Activated CD4-positive, CD25-positive, alpha-beta regulatory T cell (primary cell): ENCODE measurements at regions not wholly inside any gene's neighbourhood (a gene's known extent, or its start where the extent isn't known, plus 50 kb on each side); places are given as distances from the start of the nearest gene placed in this dataset.

Experiments used
- DNase-seq, 4 experiments: peaks; one replicate each; lab custom pipeline; 2025; lab: John Stamatoyannopoulos, UW

DNA sequence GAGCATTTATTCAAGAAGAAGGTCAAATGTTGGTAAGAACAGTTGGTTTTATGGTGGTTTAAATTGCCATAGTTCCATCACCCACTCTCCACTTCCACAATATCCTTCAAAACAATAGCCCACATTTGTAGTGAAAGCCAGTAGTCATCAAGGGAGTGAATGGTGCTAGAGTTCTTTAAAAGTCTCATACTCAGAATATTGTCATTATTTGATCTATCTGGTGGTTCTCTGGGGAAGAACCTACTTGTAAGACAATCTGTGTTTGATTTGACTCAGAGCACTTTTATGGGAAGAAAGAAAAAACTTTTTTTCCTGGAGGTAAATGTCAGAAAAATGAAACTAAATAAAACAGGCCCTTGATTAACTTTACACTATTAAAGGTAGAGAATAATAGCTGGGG, 893.8 kb downstream of the QKI start:
- DNase-seq: no peak

DNA sequence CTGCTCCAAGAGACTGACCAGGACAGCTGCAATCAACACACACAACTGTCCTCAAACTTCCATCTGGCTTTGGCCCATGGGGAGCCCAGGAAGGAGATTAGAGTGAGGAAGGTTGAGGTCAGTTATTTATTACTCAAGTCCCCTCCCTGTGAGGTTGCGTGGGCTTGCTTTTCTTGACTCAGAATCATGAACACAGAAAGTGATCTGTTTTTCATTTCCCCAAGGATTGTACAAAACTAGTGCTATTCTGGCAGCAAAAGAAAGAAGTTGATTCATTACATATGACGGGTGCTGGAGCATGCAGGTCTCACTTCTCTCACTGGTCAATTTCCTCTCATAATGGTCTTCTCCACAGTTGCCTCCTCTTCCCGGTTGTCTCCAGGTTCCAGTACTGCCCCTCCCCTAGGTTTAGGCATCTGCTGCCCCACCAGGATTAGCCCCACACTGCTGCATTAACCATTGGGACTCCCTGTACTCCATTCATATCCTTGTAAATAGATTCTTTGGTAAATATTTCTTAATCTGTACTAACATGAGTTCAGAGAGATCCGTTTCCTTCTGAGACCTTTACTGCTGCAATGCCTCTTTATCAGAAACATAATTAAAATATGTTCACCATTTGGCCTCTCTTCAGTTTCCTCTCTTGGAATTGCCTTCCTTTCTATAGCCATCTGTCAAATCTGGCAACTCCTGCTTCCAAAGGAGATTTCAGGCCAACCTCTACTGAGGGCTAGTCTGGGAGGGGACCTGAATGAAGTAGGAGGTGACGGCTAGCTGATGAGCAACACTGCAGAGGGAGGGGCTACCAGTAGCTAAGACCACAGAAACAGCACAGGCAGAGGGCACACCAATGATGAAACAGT, 888.8 kb downstream of the QKI start:
- DNase-seq: no peak

DNA sequence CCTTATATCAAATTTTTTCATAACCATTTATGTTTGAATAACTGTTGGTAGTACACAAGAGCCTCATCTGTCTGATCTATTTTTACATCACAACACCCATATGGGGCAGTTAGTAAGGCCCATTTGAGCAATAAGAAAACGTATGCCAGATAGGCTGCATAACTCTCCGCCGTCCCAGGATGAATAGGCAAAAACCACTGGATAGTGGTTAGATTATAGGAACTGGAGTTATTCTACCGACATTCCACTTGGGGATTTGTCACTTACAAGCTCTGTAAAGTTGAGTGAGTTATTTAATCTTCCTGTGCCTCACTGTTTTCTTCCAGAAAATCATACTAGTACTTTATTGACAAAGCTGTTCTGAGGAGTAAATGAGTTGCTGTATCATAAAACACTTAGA, 881.9 kb downstream of the QKI start:
- no peak for DNase-seq

DNA sequence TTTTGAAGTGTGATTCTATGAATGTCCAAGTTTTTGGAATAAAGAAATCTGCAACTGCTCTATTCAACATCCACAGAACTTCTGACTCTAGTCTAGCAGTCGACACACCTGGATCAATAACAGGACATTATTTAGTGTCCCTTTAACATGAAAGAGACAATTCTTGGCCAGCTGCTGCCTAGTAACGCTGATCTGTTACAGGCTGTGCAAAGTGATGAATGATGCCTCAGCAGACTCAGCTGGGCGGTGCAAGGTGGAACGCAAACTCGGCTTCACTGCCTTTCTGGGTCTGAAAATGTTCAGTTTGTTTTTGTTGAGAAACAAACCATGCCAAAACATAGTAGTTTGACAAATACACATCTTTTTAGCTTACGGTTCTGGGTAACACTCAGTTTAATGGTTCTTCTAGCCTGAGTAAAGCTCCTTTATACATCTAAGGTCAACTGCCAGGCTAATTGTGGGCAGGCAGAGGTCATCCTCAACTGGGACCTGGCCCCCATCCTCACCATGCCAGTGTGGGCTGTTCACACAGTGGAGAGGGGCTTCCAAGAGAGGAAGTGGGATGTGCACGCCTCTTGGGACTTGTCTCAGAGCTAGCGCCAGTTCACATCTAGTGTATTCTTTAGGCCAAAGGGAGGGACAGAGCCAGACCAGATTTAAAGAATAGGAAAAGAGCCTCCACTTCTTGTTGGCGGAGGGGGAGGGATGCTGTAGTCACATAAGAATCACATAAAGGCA, 879.7 kb downstream of the QKI start:
- no peak for DNase-seq

DNA sequence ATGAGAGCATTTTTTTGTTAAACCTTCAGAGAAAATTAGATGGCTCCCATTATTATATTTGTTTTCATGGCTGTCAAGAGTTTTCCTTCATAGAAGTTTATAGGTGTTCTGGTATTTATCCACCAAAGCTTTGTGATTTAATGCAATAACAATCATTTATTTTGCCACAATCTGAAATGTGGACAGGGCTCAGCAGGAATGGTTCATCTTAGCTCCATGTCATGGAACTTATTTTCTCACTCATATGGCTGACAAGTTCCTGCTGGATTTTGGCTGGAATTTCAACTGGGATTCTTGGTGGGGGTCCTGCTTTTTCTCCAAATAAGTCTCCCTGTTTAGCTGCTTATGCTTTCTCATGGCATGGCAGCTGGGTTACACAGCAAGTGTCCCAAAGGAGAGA, 876.7 kb downstream of the QKI start:
- DNase-seq: no peak

DNA sequence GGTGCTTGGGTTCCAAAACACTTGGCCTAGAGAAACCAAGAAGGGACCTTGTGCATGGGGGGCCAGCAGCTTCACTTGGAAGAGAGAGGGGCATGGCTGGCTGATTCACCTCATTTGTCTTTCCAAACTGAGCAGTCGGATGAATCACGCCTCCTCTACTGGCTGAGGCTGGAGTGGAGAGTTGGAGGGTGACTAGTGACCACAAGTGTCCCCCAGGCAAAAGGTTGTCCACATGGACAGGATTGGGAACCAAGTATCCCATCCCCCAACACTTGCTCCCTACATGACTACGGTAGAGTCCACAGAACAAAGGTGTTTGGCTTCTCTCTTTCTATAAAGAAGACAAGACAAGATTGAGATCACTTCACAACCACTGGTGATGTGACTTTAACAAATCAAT, 875.6 kb downstream of the QKI start:
- DNase-seq: no peak

DNA sequence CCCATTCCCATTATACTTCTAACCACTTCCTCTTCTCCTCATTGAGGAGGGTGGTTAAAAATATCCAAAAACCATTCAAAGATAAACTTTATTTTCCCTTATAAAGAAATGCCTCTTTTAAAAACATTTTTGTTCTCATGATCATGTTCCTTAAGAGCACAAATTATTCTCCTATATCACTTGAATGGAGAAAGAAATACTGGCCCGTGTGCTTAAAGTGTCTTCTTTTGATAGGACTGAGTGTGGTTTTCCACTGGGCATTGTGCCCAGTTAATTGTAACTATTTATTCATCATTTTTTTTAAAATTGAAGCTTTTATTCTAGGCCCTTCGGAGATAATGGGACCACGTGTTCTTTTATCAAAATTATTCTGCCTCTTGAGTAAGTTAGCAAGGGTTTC, 871.5 kb downstream of the QKI start:
- DNase-seq: no peak

DNA sequence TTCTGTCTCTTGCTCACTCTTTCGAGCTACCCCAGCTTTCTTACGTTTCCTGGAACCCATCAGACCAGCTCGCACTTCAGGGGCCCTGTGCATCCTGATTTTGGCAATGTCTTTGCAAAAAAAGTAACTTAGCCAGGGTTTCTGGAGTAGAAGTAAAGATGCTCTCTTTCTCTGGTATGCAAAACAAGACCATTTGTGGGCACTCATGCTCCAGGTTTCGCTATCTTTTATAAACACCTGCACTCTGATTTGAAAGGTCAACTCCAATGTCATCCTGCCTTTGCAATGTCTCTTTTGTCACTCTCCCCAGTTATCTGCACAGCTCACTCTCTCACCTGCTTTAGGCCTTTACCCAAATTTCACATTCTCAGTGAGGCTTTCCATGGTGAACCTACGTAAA, 869.1 kb downstream of the QKI start:
- no peak for DNase-seq

DNA sequence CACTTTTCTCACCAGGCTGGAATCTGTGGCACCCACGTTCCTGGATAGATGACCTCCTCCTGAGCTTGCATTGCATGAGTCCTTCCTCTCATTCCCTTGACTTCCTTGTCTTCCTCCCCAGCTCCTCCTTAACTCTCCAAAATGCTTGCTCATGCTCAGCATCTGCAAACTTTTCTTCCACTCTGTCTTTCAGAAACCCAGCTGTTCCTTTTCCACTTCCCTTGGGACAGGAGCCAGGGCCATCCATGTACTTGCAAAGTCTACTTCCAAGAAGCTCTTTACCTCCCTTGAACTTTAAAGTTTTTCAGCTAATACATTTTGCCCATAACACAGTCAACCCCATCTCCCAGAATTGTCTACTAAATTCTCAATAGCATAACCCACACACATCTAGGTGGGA, 861.7 kb downstream of the QKI start:
- no peak for DNase-seq

DNA sequence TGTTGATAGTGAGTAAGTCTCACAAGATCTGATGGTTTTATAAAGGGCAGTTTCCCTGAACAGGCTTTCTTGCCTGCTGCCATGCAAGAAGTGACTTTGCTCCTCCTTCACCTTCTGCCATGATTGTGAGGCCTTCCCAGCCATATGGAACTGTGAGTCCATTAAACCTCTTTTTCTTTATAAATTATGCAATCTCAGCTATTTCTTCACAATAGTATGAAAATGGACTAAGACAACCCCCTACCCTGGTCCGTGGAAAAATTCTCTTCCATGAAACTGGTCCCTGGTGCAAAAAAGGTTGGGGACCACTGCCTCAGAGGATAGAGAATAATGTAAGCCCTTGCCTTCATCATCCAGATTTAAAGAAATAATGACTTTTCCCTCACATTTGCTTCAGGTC, 861.3 kb downstream of the QKI start:
- no peak for DNase-seq

DNA sequence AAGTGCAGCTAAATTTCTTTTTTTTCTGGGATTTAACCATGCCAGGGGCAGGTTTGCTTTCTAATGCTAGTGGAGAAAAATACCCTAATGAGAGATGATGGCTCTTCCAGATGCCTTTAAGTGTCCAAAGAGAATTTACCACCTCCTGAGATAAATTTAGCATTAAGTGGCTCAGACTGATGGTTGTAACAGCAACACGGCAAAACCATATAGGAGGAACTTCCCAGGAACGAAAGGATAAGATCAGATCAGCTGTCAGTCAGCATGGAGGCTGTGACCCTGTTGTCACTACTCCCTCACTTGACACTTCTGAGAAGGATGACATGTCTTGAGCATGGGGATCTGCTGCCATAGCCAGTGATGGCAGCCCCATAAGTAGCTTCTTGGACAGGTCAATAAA, 860.0 kb downstream of the QKI start:
- DNase-seq: no peak

DNA sequence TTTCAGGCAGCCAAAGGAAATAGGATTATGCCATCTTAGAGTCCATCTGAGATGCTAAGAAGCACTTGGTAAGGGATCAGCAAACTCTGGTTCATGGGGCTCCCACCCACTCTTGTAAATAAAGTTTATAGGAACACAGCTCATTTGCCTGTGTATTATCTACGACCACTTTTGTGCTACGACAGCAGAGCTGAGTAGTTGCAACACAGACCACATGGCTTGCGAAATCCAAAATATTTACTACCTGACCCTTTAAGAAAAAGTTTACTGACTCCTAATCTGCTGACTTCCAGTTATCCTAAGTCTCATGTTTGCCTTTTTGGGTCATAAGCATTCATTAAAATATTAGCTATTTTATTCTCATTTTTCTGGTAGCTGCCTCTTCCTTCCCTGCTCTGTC, 859.0 kb downstream of the QKI start:
- no peak for DNase-seq

DNA sequence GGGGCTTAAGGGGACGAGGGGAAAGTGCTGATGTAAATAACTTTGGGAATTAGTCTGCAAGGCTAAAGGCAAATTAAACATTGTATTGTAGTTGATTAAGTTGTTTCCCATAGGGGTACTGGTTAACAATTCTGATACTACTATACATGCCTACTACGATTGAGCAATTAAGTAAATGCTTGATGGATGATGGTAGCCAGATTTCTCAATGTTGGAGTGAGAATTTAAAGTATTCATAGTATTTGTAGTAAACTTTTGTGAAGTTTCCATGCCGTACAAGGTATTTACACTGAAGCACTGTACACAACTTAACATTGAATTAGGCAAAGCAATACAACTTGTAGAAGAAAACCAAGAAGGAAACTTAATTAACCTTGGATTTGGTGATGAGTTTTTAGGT, 852.3 kb downstream of the QKI start:
- no peak for DNase-seq

DNA sequence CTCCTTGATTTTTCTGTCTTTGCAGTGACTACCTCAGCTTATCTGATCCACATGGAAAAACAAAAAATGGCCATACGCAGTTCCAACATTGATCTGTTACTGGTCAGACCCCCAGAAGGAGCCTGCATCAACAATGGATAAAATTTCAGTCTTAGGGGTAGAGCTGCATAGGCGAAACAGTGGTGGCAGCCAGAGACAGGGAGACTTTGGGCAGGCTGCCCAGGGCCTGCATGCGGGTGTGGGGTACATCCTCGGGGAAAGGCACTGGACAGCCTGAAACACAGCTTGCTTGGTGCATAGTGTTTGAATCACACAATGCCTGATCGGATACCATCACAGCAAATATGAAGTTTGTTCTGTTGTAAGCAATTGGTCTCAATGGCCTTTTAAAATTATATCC, 847.8 kb downstream of the QKI start:
- no peak for DNase-seq

DNA sequence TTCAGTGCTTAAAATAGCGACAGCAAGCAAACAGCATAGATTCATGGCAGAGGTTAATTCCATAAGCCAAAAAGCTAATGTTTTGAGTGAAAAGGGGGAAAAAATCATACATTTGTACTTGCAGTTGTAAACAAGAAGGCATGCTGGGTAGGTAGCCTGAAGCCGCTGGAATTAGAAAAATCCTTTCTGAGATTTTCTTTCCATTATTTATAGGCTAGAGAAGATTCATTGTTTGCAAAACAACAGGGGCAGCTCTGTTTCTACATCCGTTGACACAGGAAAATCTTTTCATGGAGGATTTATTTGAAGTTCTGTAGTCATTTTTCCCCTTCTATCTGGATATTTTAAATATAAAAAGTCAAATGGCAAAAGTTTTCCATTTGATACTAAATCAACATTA, 843.9 kb downstream of the QKI start:
- no peak for DNase-seq

DNA sequence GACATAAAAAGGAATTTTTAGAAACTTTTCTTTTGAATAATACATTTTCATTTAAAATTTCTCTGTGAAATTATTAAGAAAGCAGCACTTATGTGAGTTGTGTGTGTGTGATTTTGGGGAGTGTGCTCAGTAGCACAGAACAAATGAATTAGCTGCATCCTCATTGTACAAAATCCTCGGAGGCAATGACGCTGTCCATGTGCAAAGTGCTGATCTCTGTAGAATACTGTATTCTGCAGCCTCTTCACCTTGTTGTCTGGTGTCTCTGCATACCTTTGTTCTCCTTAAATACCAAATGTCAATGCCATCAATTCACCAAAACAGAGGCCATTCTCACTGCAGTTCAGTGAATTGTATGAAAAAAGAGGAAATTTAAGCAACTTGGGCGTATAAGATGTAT, 838.4 kb downstream of the QKI start:
- no peak for DNase-seq

DNA sequence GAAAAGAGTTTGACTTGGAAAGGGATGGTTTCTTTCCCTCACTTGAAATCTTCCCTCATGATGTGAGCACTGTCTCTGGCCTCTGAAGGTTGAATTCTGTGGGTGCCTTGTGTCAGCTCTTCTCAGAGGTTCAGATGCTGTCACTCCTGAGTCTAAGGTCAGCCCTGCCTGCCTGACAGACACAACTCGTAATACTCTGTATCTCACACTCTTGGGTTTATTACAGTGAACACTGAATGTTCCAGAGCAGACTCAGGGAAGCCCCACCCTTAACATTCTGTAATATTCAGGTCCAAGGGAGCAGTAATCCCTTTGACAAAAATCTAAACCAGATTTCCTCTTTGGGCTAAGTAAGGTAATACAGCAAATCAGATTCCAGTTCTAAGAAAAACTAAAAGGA, 837.8 kb downstream of the QKI start:
- no peak for DNase-seq

DNA sequence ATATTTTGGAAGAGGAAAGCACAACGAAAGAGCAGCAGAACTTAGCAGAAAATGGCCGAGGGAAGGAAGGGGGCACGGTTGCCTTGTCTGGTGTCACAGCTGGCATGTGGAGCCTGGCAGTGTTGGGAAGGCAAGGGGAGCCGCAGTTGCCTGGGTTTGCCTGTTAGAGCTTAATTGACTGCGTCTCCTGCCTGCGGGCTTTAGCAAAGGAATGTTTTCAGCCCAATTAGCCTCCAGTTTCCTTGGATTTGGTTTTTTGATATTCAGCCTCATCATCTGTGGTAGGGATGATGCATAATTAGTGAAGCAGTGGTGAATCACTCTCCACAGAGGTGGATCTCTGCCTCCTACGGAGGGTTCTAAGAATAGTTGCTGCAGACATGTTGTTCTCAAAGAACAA, 832.6 kb downstream of the QKI start:
- no peak for DNase-seq

DNA sequence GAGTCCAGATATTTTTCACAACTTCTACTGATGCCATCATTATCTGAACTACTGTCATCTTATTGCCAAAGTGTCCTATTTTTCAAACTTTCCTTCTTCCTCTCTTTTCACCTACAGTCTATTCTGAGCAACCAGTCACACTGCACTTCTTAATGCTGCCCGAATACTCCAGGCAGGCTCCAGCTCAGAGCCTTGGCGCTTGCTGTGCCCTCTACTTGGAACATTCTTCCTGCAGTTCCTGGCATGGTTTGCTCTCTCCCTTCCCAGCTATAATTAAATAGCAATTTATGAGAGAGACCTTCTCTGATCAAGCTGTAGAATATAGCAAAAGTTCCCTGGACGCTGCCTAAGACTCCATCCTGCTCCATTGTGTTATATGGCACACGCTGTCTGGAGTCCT, 831.6 kb downstream of the QKI start:
- no peak for DNase-seq

DNA sequence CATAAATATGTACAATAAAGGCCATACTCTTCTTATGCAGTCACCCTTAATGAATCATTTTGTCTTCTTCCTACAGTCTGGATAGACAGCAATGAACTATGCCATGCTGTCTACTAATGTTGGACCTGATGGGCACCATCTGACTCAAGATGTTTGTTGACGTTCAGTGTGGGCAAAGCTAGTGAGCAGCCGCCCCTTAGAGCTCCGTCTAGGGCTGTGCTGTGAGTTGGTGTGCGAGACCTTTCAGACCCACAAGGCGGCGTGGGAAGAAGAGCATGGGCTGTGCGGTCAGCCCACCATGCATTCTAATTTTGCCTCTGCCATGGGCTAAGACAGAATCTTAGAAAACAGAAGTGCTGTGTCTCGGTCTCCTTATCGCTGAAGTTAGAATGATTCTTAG, 829.4 kb downstream of the QKI start:
- no peak for DNase-seq

DNA sequence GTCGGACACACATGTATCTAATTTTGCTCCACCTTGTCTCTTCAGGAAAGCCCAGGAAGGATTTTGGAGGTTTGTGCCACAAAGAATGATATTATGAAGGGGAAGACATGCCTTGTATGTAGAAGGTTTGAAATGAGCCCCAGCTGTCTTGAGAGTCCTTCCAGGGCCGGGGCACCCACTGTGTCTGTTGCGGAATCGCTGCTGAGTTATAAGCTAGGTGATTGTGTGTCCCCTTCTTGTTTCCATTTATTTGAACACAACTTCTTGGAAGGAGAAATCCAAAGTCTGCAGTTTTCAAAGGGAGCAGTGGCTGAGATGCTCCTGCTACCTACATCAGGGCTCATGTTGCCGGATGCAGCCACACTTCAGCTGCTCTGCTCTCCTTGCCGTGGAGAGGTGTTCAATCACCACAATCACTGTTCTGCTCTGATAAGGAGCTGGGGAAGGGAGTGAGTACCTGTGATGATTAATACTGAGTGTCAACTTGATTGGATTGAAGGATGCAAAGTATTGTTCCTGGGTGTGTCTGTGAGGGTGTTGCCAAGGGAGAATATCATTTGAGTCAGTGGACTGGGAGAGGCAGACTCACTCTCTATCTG, 828.6 kb downstream of the QKI start:
- DNase-seq: no peak

DNA sequence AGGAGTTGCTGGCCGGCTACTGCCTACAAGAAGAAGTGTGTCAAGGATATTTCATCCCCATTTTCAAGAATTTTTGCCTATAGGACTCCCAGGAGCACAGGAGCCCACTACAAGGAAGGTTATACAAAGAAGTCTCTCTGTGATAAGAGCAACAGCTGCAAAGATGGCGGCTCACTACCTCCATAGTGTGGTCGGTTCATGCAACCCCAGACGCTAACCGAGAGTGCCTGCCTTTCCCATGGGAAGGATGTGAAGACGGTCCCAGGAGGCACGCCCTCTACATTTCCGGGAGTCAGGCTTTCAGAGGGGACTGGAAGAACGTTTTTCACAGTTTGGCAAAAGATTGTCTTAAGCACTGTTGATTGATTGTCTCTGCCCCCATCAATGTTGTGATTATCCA, 816.3 kb downstream of the QKI start:
- no peak for DNase-seq

DNA sequence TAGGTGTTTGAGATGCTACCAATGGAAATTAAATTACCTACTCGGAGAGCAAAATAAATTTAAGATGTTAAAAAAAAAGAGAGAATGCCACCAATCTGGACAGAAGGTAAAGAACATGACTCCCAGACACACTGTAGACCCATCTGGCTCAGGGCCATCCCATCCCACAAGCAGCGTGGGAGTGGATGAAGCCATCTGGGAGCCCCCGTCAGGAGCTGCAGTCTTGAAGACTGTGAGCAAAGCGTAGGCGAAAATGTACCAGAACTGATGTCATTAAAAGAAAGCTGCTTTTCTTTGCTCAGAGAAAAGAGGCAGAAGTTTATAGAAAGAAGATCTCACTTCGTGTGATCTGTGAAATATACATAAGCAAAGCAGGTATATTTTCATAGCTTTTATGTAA, 815.7 kb downstream of the QKI start:
- no peak for DNase-seq
